GM23338 (cell line): ENCODE measurements at regions not wholly inside any gene's neighbourhood (a gene's known extent, or its start where the extent isn't known, plus 50 kb on each side); places are given as distances from the start of the nearest gene placed in this dataset.

Source experiments
- ATAC-seq: fragments of 200-7000 bp; cut with Tn5 transposase; 3 replicates; pipeline ENCODE4 v1.9.1; 2020
- DNase-seq: peaks from one replicate; pipeline ENCODE4 v3.0.0-alpha.2; 2015; ENCODE audit warnings: low spot score
- H2AFZ ChIP-seq: fragments of 200-600 bp; sonication (generic); 2 replicates; pipeline ENCODE4 v1.8.0; 2016; ENCODE audit warnings: antibody characterized with exemption, mild to moderate bottlenecking, moderate library complexity
- H3F3A ChIP-seq: fragments of 200-600 bp; sonication (generic); replicated peaks from 2 replicates; pipeline ENCODE4 v1.8.0; 2017; ENCODE audit warnings: antibody characterized with exemption, mixed run types, low read depth
- H3K27ac ChIP-seq: fragments of 200-600 bp; sonication (generic); 2 replicates; pipeline ENCODE4 v1.6.1; 2016; ENCODE audit warnings: low read depth
- H3K27me3 ChIP-seq: fragments of 200-600 bp; sonication (generic); 2 replicates; pipeline ENCODE4 v1.8.0; 2016; ENCODE audit warnings: mild to moderate bottlenecking, mixed run types, moderate library complexity; ENCODE audit not compliant: insufficient read depth
- H3K36me3 ChIP-seq: fragments of 200-600 bp; sonication (generic); 2 replicates; pipeline ENCODE4 v1.8.0; 2016; ENCODE audit warnings: mild to moderate bottlenecking; ENCODE audit not compliant: insufficient read depth
- H3K4me1 ChIP-seq: fragments of 200-600 bp; sonication (generic); 2 replicates; pipeline ENCODE4 v1.8.0; 2016; ENCODE audit warnings: mild to moderate bottlenecking, moderate library complexity; ENCODE audit not compliant: insufficient read depth
- H3K4me2 ChIP-seq: fragments of 200-600 bp; sonication (generic); 2 replicates; pipeline ENCODE4 v1.7.1; 2017; ENCODE audit warnings: mixed run types
- H3K4me3 ChIP-seq: fragments of 200-600 bp; sonication (generic); 2 replicates; pipeline ENCODE4 v1.6.1; 2016; ENCODE audit warnings: mixed run types
- H3K79me2 ChIP-seq: fragments of 200-600 bp; sonication (generic); replicated peaks from 2 replicates; pipeline ENCODE4 v1.8.0; 2017; ENCODE audit warnings: mild to moderate bottlenecking; ENCODE audit not compliant: insufficient read depth
- H3K9me2 ChIP-seq: fragments of 200-600 bp; sonication (generic); 2 replicates; pipeline ENCODE4 v1.8.0; 2017; ENCODE audit not compliant: insufficient read depth
- H4K20me1 ChIP-seq: fragments of 200-600 bp; sonication (generic); replicated peaks from 2 replicates; pipeline ENCODE4 v1.8.0; 2017; ENCODE audit warnings: mild to moderate bottlenecking; ENCODE audit not compliant: insufficient read depth
- H3K27ac Mint-ChIP-seq: 2 replicates; pipeline ENCODE4 v1.8.0; 2020; ENCODE audit warnings: inconsistent platforms, mild to moderate bottlenecking, moderate library complexity, mixed read lengths
- H3K27me3 Mint-ChIP-seq: 3 replicates; pipeline ENCODE4 v1.8.0; 2022; ENCODE audit warnings: low read depth, mild to moderate bottlenecking, moderate library complexity, mixed read lengths, inconsistent platforms; ENCODE audit not compliant: insufficient read depth, poor library complexity
- H3K36me3 Mint-ChIP-seq: 3 replicates; pipeline ENCODE4 v1.8.0; 2021; ENCODE audit warnings: low read depth, mild to moderate bottlenecking, inconsistent platforms, moderate library complexity, mixed read lengths
- H3K4me1 Mint-ChIP-seq: 3 replicates; pipeline ENCODE4 v1.8.0; 2020; ENCODE audit warnings: mild to moderate bottlenecking, inconsistent platforms, mixed read lengths
- H3K4me3 Mint-ChIP-seq: 3 replicates; pipeline ENCODE4 v1.8.0; 2021; ENCODE audit warnings: moderate library complexity, mild to moderate bottlenecking, inconsistent platforms, mixed read lengths
- H3K9me3 Mint-ChIP-seq: 3 replicates; pipeline ENCODE4 v1.8.0; 2020; ENCODE audit warnings: moderate library complexity, mild to moderate bottlenecking, inconsistent platforms, mixed read lengths
- CREB1 ChIP-seq: fragments of 250-450 bp; sonication (Bioruptor Pico); IDR thresholded peaks from 2 replicates; pipeline ENCODE4 v1.5.0; 2020; ENCODE audit warnings: low read depth, mild to moderate bottlenecking, moderate library complexity
- CTCF ChIP-seq, 2 experiments: fragments of 200-600 bp in 1 of 2; sonication (generic) in 1 of 2; conservative IDR thresholded peaks; 2 replicates each; pipeline versions ENCODE4 v1.5.1 to v1.6.1; 2016 to 2017; ENCODE audit warnings: antibody characterized with exemption in 2 of 2, low read depth in 2 of 2, mild to moderate bottlenecking in 2 of 2, moderate library complexity in 1 of 2
- ETS1 ChIP-seq: IDR thresholded peaks from 2 replicates; pipeline ENCODE4 v1.6.1; 2016; ENCODE audit warnings: antibody characterized with exemption
- EZH2 ChIP-seq: fragments of 200-600 bp; sonication (generic); IDR thresholded peaks from one replicate; pipeline ENCODE4 v1.8.0; 2017; ENCODE audit warnings: antibody characterized with exemption, mild to moderate bottlenecking, low read depth; ENCODE audit not compliant: unreplicated experiment
- EZH2phosphoT487 ChIP-seq: fragments of 200-600 bp; sonication (generic); IDR thresholded peaks from one replicate; pipeline ENCODE4 v1.8.1; 2018; ENCODE audit warnings: antibody characterized with exemption; ENCODE audit not compliant: unreplicated experiment
- JUNB ChIP-seq: IDR thresholded peaks from one replicate; pipeline ENCODE4 v1.6.1; 2016; ENCODE audit warnings: antibody characterized with exemption; ENCODE audit not compliant: unreplicated experiment
- NANOG ChIP-seq: IDR thresholded peaks from 2 replicates; pipeline ENCODE4 v1.6.1; 2016; ENCODE audit warnings: antibody characterized with exemption, borderline replicate concordance
- REST ChIP-seq: IDR thresholded peaks from one replicate; pipeline ENCODE4 v1.6.1; 2018; ENCODE audit warnings: antibody characterized with exemption; ENCODE audit not compliant: unreplicated experiment
- STAT1 ChIP-seq: IDR thresholded peaks from one replicate; pipeline ENCODE4 v1.6.1; 2016; ENCODE audit warnings: antibody characterized with exemption; ENCODE audit not compliant: unreplicated experiment
- ZNF114 ChIP-seq: fragments of 250-450 bp; sonication (Bioruptor Pico); IDR thresholded peaks from 2 replicates; pipeline ENCODE4 v1.5.0; 2020; ENCODE audit warnings: mild to moderate bottlenecking, moderate library complexity
- ZNF331 ChIP-seq: fragments of 250-450 bp; sonication (Bioruptor Pico); IDR thresholded peaks from 2 replicates; pipeline ENCODE4 v1.5.0; 2020; ENCODE audit warnings: low read depth, mild to moderate bottlenecking, moderate library complexity
- TF ChIP-seq, protein P1 (sequence below): fragments of 250-450 bp; sonication (Bioruptor Pico); IDR thresholded peaks from 2 replicates; pipeline ENCODE4 v1.5.0; 2020; ENCODE audit warnings: mild to moderate bottlenecking, moderate library complexity

- H3K4me3 Mint-ChIP-seq, result no peak overlapping the region
- no peaks in the 10 kb centered on the region for H3K79me2 ChIP-seq
Measured at GRCh38 chr5:120101771-120102170, 362.3 kb upstream of the PRR16 start.

More at GRCh38 chr5:120101771-120102170, 362.3 kb upstream of the PRR16 start:
- H3F3A ChIP-seq, result no peaks in the 10 kb centered on the region
- no peak overlapping the region for H2AFZ ChIP-seq
- H3K36me3 ChIP-seq, result no peaks in the 10 kb centered on the region; the same call in 1 of the 2 replicates
- no peak for ATAC-seq
- no peaks in the 10 kb centered on the region for H3K4me1 Mint-ChIP-seq
- no peaks in the 10 kb centered on the region for H4K20me1 ChIP-seq
- no peak overlapping the region for H3K27ac Mint-ChIP-seq
- no peak overlapping the region for H3K4me2 ChIP-seq
- H3K9me3 Mint-ChIP-seq, result no peaks in the 10 kb centered on the region
- H3K9me2 ChIP-seq, result no peaks in the 10 kb centered on the region
- H3K27ac ChIP-seq, result no peak overlapping the region
- no peak for DNase-seq
- peaks cover 2% of the 10 kb centered on the region for H3K27me3 Mint-ChIP-seq
- H3K36me3 Mint-ChIP-seq, result no peaks in the 10 kb centered on the region
- TF ChIP-seq, protein P1, sequence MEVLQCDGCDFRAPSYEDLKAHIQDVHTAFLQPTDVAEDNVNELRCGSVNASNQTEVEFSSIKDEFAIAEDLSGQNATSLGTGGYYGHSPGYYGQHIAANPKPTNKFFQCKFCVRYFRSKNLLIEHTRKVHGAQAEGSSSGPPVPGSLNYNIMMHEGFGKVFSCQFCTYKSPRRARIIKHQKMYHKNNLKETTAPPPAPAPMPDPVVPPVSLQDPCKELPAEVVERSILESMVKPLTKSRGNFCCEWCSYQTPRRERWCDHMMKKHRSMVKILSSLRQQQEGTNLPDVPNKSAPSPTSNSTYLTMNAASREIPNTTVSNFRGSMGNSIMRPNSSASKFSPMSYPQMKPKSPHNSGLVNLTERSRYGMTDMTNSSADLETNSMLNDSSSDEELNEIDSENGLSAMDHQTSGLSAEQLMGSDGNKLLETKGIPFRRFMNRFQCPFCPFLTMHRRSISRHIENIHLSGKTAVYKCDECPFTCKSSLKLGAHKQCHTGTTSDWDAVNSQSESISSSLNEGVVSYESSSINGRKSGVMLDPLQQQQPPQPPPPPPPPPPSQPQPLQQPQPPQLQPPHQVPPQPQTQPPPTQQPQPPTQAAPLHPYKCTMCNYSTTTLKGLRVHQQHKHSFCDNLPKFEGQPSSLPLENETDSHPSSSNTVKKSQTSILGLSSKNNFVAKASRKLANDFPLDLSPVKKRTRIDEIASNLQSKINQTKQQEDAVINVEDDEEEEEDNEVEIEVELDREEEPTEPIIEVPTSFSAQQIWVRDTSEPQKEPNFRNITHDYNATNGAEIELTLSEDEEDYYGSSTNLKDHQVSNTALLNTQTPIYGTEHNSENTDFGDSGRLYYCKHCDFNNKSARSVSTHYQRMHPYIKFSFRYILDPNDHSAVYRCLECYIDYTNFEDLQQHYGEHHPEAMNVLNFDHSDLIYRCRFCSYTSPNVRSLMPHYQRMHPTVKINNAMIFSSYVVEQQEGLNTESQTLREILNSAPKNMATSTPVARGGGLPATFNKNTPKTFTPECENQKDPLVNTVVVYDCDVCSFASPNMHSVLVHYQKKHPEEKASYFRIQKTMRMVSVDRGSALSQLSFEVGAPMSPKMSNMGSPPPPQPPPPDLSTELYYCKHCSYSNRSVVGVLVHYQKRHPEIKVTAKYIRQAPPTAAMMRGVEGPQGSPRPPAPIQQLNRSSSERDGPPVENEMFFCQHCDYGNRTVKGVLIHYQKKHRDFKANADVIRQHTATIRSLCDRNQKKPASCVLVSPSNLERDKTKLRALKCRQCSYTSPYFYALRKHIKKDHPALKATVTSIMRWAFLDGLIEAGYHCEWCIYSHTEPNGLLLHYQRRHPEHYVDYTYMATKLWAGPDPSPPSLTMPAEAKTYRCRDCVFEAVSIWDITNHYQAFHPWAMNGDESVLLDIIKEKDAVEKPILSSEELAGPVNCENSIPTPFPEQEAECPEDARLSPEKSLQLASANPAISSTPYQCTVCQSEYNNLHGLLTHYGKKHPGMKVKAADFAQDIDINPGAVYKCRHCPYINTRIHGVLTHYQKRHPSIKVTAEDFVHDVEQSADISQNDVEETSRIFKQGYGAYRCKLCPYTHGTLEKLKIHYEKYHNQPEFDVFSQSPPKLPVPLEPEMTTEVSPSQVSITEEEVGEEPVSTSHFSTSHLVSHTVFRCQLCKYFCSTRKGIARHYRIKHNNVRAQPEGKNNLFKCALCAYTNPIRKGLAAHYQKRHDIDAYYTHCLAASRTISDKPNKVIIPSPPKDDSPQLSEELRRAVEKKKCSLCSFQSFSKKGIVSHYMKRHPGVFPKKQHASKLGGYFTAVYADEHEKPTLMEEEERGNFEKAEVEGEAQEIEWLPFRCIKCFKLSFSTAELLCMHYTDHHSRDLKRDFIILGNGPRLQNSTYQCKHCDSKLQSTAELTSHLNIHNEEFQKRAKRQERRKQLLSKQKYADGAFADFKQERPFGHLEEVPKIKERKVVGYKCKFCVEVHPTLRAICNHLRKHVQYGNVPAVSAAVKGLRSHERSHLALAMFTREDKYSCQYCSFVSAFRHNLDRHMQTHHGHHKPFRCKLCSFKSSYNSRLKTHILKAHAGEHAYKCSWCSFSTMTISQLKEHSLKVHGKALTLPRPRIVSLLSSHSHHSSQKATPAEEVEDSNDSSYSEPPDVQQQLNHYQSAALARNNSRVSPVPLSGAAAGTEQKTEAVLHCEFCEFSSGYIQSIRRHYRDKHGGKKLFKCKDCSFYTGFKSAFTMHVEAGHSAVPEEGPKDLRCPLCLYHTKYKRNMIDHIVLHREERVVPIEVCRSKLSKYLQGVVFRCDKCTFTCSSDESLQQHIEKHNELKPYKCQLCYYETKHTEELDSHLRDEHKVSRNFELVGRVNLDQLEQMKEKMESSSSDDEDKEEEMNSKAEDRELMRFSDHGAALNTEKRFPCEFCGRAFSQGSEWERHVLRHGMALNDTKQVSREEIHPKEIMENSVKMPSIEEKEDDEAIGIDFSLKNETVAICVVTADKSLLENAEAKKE, result no peak
- TF ChIP-seq STAT1, result no peak
- TF ChIP-seq NANOG, result no peak
- TF ChIP-seq ZNF114 (CRISPR knock-in tag), result no peak
- TF ChIP-seq EZH2phosphoT487, result no peak
- no peak for TF ChIP-seq ZNF331 (CRISPR knock-in tag)
- no peak for TF ChIP-seq CTCF (conservative IDR thresholded peaks at IDR 0.05; ENCODE audit: low read depth in 2 of 2)
- no peak for TF ChIP-seq REST
- TF ChIP-seq ETS1, result no peak
- TF ChIP-seq CREB1 (CRISPR knock-in tag), result no peak
- no peak for TF ChIP-seq JUNB
- no peak for TF ChIP-seq EZH2
- H3K27me3 ChIP-seq, result no peaks in the 10 kb centered on the region
- no peaks in the 10 kb centered on the region for H3K4me1 ChIP-seq
- H3K4me3 ChIP-seq, result no peak overlapping the region
